GM23338 (cell line): ENCODE measurements at regions not wholly inside any gene's neighbourhood (a gene's known extent, or its start where the extent isn't known, plus 50 kb on each side); places are given as distances from the start of the nearest gene placed in this dataset.

Experiments used
- ATAC-seq: fragments of 200-7000 bp; cut with Tn5 transposase; 3 replicates; pipeline ENCODE4 v1.9.1; 2020
- DNase-seq: peaks from one replicate; pipeline ENCODE4 v3.0.0-alpha.2; 2015; ENCODE audit warnings: low spot score
- H2AFZ ChIP-seq: fragments of 200-600 bp; sonication (generic); 2 replicates; pipeline ENCODE4 v1.8.0; 2016; ENCODE audit warnings: antibody characterized with exemption, mild to moderate bottlenecking, moderate library complexity
- H3F3A ChIP-seq: fragments of 200-600 bp; sonication (generic); replicated peaks from 2 replicates; pipeline ENCODE4 v1.8.0; 2017; ENCODE audit warnings: antibody characterized with exemption, mixed run types, low read depth
- H3K27ac ChIP-seq: fragments of 200-600 bp; sonication (generic); 2 replicates; pipeline ENCODE4 v1.6.1; 2016; ENCODE audit warnings: low read depth
- H3K27me3 ChIP-seq: fragments of 200-600 bp; sonication (generic); 2 replicates; pipeline ENCODE4 v1.8.0; 2016; ENCODE audit warnings: mild to moderate bottlenecking, mixed run types, moderate library complexity; ENCODE audit not compliant: insufficient read depth
- H3K36me3 ChIP-seq: fragments of 200-600 bp; sonication (generic); 2 replicates; pipeline ENCODE4 v1.8.0; 2016; ENCODE audit warnings: mild to moderate bottlenecking; ENCODE audit not compliant: insufficient read depth
- H3K4me1 ChIP-seq: fragments of 200-600 bp; sonication (generic); 2 replicates; pipeline ENCODE4 v1.8.0; 2016; ENCODE audit warnings: mild to moderate bottlenecking, moderate library complexity; ENCODE audit not compliant: insufficient read depth
- H3K4me2 ChIP-seq: fragments of 200-600 bp; sonication (generic); 2 replicates; pipeline ENCODE4 v1.7.1; 2017; ENCODE audit warnings: mixed run types
- H3K4me3 ChIP-seq: fragments of 200-600 bp; sonication (generic); 2 replicates; pipeline ENCODE4 v1.6.1; 2016; ENCODE audit warnings: mixed run types
- H3K79me2 ChIP-seq: fragments of 200-600 bp; sonication (generic); replicated peaks from 2 replicates; pipeline ENCODE4 v1.8.0; 2017; ENCODE audit warnings: mild to moderate bottlenecking; ENCODE audit not compliant: insufficient read depth
- H3K9me2 ChIP-seq: fragments of 200-600 bp; sonication (generic); 2 replicates; pipeline ENCODE4 v1.8.0; 2017; ENCODE audit not compliant: insufficient read depth
- H4K20me1 ChIP-seq: fragments of 200-600 bp; sonication (generic); replicated peaks from 2 replicates; pipeline ENCODE4 v1.8.0; 2017; ENCODE audit warnings: mild to moderate bottlenecking; ENCODE audit not compliant: insufficient read depth
- H3K27ac Mint-ChIP-seq: 2 replicates; pipeline ENCODE4 v1.8.0; 2020; ENCODE audit warnings: inconsistent platforms, mild to moderate bottlenecking, moderate library complexity, mixed read lengths
- H3K27me3 Mint-ChIP-seq: 3 replicates; pipeline ENCODE4 v1.8.0; 2022; ENCODE audit warnings: low read depth, mild to moderate bottlenecking, moderate library complexity, mixed read lengths, inconsistent platforms; ENCODE audit not compliant: insufficient read depth, poor library complexity
- H3K36me3 Mint-ChIP-seq: 3 replicates; pipeline ENCODE4 v1.8.0; 2021; ENCODE audit warnings: low read depth, mild to moderate bottlenecking, inconsistent platforms, moderate library complexity, mixed read lengths
- H3K4me1 Mint-ChIP-seq: 3 replicates; pipeline ENCODE4 v1.8.0; 2020; ENCODE audit warnings: mild to moderate bottlenecking, inconsistent platforms, mixed read lengths
- H3K4me3 Mint-ChIP-seq: 3 replicates; pipeline ENCODE4 v1.8.0; 2021; ENCODE audit warnings: moderate library complexity, mild to moderate bottlenecking, inconsistent platforms, mixed read lengths
- H3K9me3 Mint-ChIP-seq: 3 replicates; pipeline ENCODE4 v1.8.0; 2020; ENCODE audit warnings: moderate library complexity, mild to moderate bottlenecking, inconsistent platforms, mixed read lengths
- EZH2 ChIP-seq: fragments of 200-600 bp; sonication (generic); IDR thresholded peaks from one replicate; pipeline ENCODE4 v1.8.0; 2017; ENCODE audit warnings: antibody characterized with exemption, mild to moderate bottlenecking, low read depth; ENCODE audit not compliant: unreplicated experiment
- EZH2phosphoT487 ChIP-seq: fragments of 200-600 bp; sonication (generic); IDR thresholded peaks from one replicate; pipeline ENCODE4 v1.8.1; 2018; ENCODE audit warnings: antibody characterized with exemption; ENCODE audit not compliant: unreplicated experiment
- JUNB ChIP-seq: IDR thresholded peaks from one replicate; pipeline ENCODE4 v1.6.1; 2016; ENCODE audit warnings: antibody characterized with exemption; ENCODE audit not compliant: unreplicated experiment
- ZNF114 ChIP-seq: fragments of 250-450 bp; sonication (Bioruptor Pico); IDR thresholded peaks from 2 replicates; pipeline ENCODE4 v1.5.0; 2020; ENCODE audit warnings: mild to moderate bottlenecking, moderate library complexity
- ZNF331 ChIP-seq: fragments of 250-450 bp; sonication (Bioruptor Pico); IDR thresholded peaks from 2 replicates; pipeline ENCODE4 v1.5.0; 2020; ENCODE audit warnings: low read depth, mild to moderate bottlenecking, moderate library complexity
- TF ChIP-seq, protein P1 (sequence below): fragments of 250-450 bp; sonication (Bioruptor Pico); IDR thresholded peaks from 2 replicates; pipeline ENCODE4 v1.5.0; 2020; ENCODE audit warnings: mild to moderate bottlenecking, moderate library complexity
- TF ChIP-seq, protein P2 (sequence below): IDR thresholded peaks from 2 replicates; pipeline ENCODE4 v1.6.1; 2016; ENCODE audit warnings: antibody characterized with exemption

DNA sequence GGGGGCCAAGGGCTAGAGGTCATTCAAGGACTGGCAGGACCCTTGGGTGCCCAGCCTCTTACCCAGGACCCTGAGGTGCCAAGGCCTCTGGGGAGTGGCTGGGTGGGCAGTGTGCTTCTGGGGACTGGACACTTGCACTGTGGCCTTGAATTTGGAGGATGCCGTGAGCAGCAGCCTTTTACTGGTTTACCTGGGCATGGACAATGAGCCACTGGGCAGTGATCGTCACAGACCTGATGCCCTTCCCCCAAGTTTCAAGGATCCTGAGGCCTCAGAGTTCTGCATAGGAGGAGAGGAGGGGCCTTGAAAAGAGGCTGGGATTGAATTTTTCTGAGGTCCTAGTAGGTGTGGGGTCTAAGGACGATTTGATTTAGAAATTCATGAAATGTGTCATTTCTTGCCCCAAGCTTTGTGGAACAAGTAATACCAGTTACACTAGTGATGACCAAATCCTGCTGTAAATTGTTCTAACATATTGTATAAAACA lies 146.1 kb upstream of the TPM1 start (continued):
- TF ChIP-seq, protein P1, sequence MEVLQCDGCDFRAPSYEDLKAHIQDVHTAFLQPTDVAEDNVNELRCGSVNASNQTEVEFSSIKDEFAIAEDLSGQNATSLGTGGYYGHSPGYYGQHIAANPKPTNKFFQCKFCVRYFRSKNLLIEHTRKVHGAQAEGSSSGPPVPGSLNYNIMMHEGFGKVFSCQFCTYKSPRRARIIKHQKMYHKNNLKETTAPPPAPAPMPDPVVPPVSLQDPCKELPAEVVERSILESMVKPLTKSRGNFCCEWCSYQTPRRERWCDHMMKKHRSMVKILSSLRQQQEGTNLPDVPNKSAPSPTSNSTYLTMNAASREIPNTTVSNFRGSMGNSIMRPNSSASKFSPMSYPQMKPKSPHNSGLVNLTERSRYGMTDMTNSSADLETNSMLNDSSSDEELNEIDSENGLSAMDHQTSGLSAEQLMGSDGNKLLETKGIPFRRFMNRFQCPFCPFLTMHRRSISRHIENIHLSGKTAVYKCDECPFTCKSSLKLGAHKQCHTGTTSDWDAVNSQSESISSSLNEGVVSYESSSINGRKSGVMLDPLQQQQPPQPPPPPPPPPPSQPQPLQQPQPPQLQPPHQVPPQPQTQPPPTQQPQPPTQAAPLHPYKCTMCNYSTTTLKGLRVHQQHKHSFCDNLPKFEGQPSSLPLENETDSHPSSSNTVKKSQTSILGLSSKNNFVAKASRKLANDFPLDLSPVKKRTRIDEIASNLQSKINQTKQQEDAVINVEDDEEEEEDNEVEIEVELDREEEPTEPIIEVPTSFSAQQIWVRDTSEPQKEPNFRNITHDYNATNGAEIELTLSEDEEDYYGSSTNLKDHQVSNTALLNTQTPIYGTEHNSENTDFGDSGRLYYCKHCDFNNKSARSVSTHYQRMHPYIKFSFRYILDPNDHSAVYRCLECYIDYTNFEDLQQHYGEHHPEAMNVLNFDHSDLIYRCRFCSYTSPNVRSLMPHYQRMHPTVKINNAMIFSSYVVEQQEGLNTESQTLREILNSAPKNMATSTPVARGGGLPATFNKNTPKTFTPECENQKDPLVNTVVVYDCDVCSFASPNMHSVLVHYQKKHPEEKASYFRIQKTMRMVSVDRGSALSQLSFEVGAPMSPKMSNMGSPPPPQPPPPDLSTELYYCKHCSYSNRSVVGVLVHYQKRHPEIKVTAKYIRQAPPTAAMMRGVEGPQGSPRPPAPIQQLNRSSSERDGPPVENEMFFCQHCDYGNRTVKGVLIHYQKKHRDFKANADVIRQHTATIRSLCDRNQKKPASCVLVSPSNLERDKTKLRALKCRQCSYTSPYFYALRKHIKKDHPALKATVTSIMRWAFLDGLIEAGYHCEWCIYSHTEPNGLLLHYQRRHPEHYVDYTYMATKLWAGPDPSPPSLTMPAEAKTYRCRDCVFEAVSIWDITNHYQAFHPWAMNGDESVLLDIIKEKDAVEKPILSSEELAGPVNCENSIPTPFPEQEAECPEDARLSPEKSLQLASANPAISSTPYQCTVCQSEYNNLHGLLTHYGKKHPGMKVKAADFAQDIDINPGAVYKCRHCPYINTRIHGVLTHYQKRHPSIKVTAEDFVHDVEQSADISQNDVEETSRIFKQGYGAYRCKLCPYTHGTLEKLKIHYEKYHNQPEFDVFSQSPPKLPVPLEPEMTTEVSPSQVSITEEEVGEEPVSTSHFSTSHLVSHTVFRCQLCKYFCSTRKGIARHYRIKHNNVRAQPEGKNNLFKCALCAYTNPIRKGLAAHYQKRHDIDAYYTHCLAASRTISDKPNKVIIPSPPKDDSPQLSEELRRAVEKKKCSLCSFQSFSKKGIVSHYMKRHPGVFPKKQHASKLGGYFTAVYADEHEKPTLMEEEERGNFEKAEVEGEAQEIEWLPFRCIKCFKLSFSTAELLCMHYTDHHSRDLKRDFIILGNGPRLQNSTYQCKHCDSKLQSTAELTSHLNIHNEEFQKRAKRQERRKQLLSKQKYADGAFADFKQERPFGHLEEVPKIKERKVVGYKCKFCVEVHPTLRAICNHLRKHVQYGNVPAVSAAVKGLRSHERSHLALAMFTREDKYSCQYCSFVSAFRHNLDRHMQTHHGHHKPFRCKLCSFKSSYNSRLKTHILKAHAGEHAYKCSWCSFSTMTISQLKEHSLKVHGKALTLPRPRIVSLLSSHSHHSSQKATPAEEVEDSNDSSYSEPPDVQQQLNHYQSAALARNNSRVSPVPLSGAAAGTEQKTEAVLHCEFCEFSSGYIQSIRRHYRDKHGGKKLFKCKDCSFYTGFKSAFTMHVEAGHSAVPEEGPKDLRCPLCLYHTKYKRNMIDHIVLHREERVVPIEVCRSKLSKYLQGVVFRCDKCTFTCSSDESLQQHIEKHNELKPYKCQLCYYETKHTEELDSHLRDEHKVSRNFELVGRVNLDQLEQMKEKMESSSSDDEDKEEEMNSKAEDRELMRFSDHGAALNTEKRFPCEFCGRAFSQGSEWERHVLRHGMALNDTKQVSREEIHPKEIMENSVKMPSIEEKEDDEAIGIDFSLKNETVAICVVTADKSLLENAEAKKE (CRISPR knock-in tag), result no peak

DNA sequence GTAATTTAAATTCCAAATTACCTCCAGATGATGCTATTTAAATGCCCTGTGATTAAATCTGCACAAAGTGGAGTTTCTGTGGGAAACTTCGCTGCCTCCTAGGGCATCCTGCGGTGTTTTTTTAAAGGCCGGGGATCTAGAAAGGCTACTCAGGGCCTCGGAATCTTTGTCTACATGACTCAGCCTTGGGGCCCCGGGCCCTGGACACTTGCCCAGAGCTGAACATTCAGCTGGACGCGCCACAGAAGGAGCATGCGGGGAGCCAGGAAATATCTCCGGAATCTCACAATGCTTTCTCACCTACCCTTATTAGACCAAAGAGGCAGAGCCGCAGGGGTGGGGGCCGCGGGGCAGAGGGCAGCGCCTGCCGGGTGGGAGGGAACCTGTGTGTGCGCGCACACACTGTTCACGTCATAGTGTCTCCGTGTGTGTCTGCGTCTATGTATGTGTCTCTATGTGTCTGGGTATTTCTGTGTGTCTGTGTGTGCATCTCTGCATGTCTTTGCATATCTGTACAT lies 145.5 kb upstream of the TPM1 start:
- peak overlapping the region; percentile 89; the same call in 1 of the 2 replicates for H2AFZ ChIP-seq
- H3K4me1 Mint-ChIP-seq, result peaks cover 46% of the 10 kb centered on the region
- peak; percentile 14; the same call in 2 of the 3 replicates for ATAC-seq
- H3K4me3 Mint-ChIP-seq, result no peak overlapping the region; the same call in 2 of the 3 replicates
- H3K4me1 ChIP-seq, result peaks cover 24% of the 10 kb centered on the region
- H3K9me2 ChIP-seq, result no peaks in the 10 kb centered on the region
- no peaks in the 10 kb centered on the region for H3K27me3 ChIP-seq
- H3K36me3 ChIP-seq, result no peaks in the 10 kb centered on the region
- H3K79me2 ChIP-seq, result no peaks in the 10 kb centered on the region
- no peak overlapping the region for H3K4me2 ChIP-seq
- peak overlapping the region; percentile 8; the same call in 1 of the 2 replicates for H3K27ac ChIP-seq
- H3K9me3 Mint-ChIP-seq, result no peaks in the 10 kb centered on the region
- no peaks in the 10 kb centered on the region for H4K20me1 ChIP-seq
- H3K4me3 ChIP-seq, result no peak overlapping the region
- no peak for DNase-seq
- H3K27ac Mint-ChIP-seq, result peak overlapping the region; percentile 45
- H3K27me3 Mint-ChIP-seq, result peaks cover 5% of the 10 kb centered on the region
- H3F3A ChIP-seq, result no peaks in the 10 kb centered on the region
- H3K36me3 Mint-ChIP-seq, result no peaks in the 10 kb centered on the region
- no peak for TF ChIP-seq EZH2phosphoT487
- TF ChIP-seq ZNF331 (CRISPR knock-in tag), result no peak
- TF ChIP-seq, protein P1 (CRISPR knock-in tag), result no peak
- TF ChIP-seq JUNB, result no peak
- no peak for TF ChIP-seq ZNF114
- TF ChIP-seq, protein P2, sequence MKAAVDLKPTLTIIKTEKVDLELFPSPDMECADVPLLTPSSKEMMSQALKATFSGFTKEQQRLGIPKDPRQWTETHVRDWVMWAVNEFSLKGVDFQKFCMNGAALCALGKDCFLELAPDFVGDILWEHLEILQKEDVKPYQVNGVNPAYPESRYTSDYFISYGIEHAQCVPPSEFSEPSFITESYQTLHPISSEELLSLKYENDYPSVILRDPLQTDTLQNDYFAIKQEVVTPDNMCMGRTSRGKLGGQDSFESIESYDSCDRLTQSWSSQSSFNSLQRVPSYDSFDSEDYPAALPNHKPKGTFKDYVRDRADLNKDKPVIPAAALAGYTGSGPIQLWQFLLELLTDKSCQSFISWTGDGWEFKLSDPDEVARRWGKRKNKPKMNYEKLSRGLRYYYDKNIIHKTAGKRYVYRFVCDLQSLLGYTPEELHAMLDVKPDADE, result no peak
- TF ChIP-seq EZH2, result no peak
